A673 (cell line): ENCODE measurements at regions not wholly inside any gene's neighbourhood (a gene's known extent, or its start where the extent isn't known, plus 50 kb on each side); places are given as distances from the start of the nearest gene placed in this dataset.

Experiments
- BruUV-seq: library from RNA; stranded (reverse); fragments of 400-500 nt; replicated peaks from 2 replicates; lab custom pipeline; 2021; lab: Mats Ljungman, UMichigan
- CTCF ChIA-PET: fragments of 300-600 bp; sonication (Branson Sonifier 250); formaldehyde crosslinking; loops from one replicate; lab custom pipeline; 2022; ENCODE audit warnings: antibody characterized with exemption; lab: Charles Lee
- POLR2A ChIA-PET: fragments of 300-600 bp; sonication (Branson Sonifier 250); formaldehyde crosslinking; loops from one replicate; lab custom pipeline; 2022; ENCODE audit warnings: antibody characterized with exemption; ENCODE audit not compliant: low non-redundant PET; lab: Charles Lee
- DNase-seq: peaks from one replicate; pipeline ENCODE4 v3.0.0-alpha.2; 2015; ENCODE audit warnings: low spot score
- H3K27ac ChIP-seq: fragments of 200-600 bp; sonication (generic); 2 replicates; pipeline ENCODE4 v1.5.1; 2016; ENCODE audit warnings: mixed run types, low read depth, mild to moderate bottlenecking, mixed read lengths, antibody characterized with exemption, low read length; ENCODE audit not compliant: poor library complexity, severe bottlenecking
- H3K27me3 ChIP-seq: fragments of 200-600 bp; sonication (generic); replicated peaks from 2 replicates; pipeline ENCODE4 v1.6.1; 2017; ENCODE audit warnings: mixed run types, low read depth, mild to moderate bottlenecking, mixed read lengths, antibody characterized with exemption, low read length; ENCODE audit not compliant: insufficient read depth, poor library complexity
- H3K36me3 ChIP-seq: fragments of 200-600 bp; sonication (generic); 2 replicates; pipeline ENCODE4 v1.6.1; 2016; ENCODE audit warnings: mixed run types, mild to moderate bottlenecking, mixed read lengths, antibody characterized with exemption, low read length; ENCODE audit not compliant: insufficient read depth, poor library complexity, severe bottlenecking
- H3K4me1 ChIP-seq: fragments of 200-600 bp; sonication (generic); 2 replicates; pipeline ENCODE4 v1.6.1; 2017; ENCODE audit warnings: mixed run types, mild to moderate bottlenecking, mixed read lengths, antibody characterized with exemption, low read length; ENCODE audit not compliant: insufficient read depth, poor library complexity, severe bottlenecking
- H3K4me3 ChIP-seq: fragments of 200-600 bp; sonication (generic); 2 replicates; pipeline ENCODE4 v1.5.1; 2016; ENCODE audit warnings: low read depth, mixed run types, mild to moderate bottlenecking, mixed read lengths, low read length; ENCODE audit not compliant: poor library complexity, severe bottlenecking
- H3K9me3 ChIP-seq: fragments of 200-600 bp; sonication (generic); 2 replicates; pipeline ENCODE4 v1.6.1; 2016; ENCODE audit warnings: mixed run types, low read depth, mild to moderate bottlenecking, mixed read lengths, antibody characterized with exemption, low read length; ENCODE audit not compliant: poor library complexity, severe bottlenecking
- CTCF ChIP-seq: fragments of 300-800, 200-600 bp; sonication (generic); conservative IDR thresholded peaks from 2 replicates; pipeline ENCODE4 v1.5.1; 2017; ENCODE audit warnings: low read depth, mild to moderate bottlenecking, antibody characterized with exemption, low read length, moderate library complexity, mixed read lengths
- EZH2 ChIP-seq: fragments of 200-600 bp; sonication (generic); IDR thresholded peaks from 2 replicates; pipeline ENCODE4 v1.6.1; 2017; ENCODE audit warnings: borderline replicate concordance, low read depth, mild to moderate bottlenecking, mixed read lengths, antibody characterized with exemption, low read length; ENCODE audit not compliant: poor library complexity, severe bottlenecking
- intact Hi-C: fragments of 100-400 bp; cut with micrococcal nuclease; formaldehyde crosslinking; loops from one replicate; pipeline ENCODE4 v1.10.0; 2022; ENCODE audit not compliant: unreplicated experiment

GRCh38 chr3:135811651-135812050 lies 153.9 kb upstream of the PPP2R3A start:
- no peak overlapping the region for H3K27ac ChIP-seq
- CTCF ChIA-PET, result no interaction called here
- H3K27me3 ChIP-seq, result peaks cover 34% of the 10 kb centered on the region
- intact Hi-C loops, result no loop called here
- no peak overlapping the region for H3K4me3 ChIP-seq
- no TSS peak for BruUV-seq
- H3K4me1 ChIP-seq, result no peaks in the 10 kb centered on the region
- no peaks in the 10 kb centered on the region for H3K36me3 ChIP-seq
- DNase-seq, result no peak
- POLR2A ChIA-PET, result no interaction called here
- TF ChIP-seq CTCF (no peak), EZH2 (no peak)
- no peaks in the 10 kb centered on the region for H3K9me3 ChIP-seq

- H3K27ac ChIP-seq, result no peak overlapping the region
- POLR2A ChIA-PET, result no interaction called here
- TF ChIP-seq EZH2, result no peak
- TF ChIP-seq CTCF, result no peak
- intact Hi-C loops, result no loop called here
- CTCF ChIA-PET, result no interaction called here
- H3K4me3 ChIP-seq, result no peak overlapping the region
- no peaks in the 10 kb centered on the region for H3K36me3 ChIP-seq
- BruUV-seq, result no TSS peak
- no peaks in the 10 kb centered on the region for H3K9me3 ChIP-seq
- DNase-seq, result no peak
- H3K27me3 ChIP-seq, result peaks cover 33% of the 10 kb centered on the region
- no peaks in the 10 kb centered on the region for H3K4me1 ChIP-seq
These were observed 153.5 kb upstream of the PPP2R3A start for GRCh38 chr3:135812057-135812456.

- DNase-seq, result no peak
- CTCF ChIA-PET, result no interaction called here
- Histone ChIP-seq H3K4me1 (no peaks in the 10 kb centered on the region), H3K27ac (no peak overlapping the region), H3K36me3 (no peaks in the 10 kb centered on the region), H3K27me3 (peaks cover 6% of the 10 kb centered on the region), H3K9me3 (no peaks in the 10 kb centered on the region), H3K4me3 (no peak overlapping the region)
- TF ChIP-seq EZH2, result no peak
- no peak for TF ChIP-seq CTCF
- no TSS peak for BruUV-seq
- intact Hi-C loops, result no loop called here
- POLR2A ChIA-PET, result no interaction called here
These were observed 131.1 kb upstream of the PPP2R3A start for GRCh38 chr3:135834465-135834864.
